GM12878 (cell line): ENCODE measurements at regions not wholly inside any gene's neighbourhood (a gene's known extent, or its start where the extent isn't known, plus 50 kb on each side); places are given as distances from the start of the nearest gene placed in this dataset.

Source experiments
- ATAC-seq: fragments of 200-7000 bp; cut with Tn5 transposase; 3 replicates; pipeline ENCODE4 v1.9.1; 2020; ENCODE audit warnings: mild to moderate bottlenecking, moderate library complexity
- BruUV-seq: library from RNA; stranded (reverse); fragments of 400-500 nt; replicated peaks from 2 replicates; lab custom pipeline; 2021; lab: Mats Ljungman, UMichigan
- CTCF ChIA-PET: fragments of 300-600 bp; sonication (Branson Sonifier 250); formaldehyde crosslinking; extraction: SDS; loops from one replicate; lab custom pipeline; 2021; ENCODE audit warnings: inconsistent platforms; lab: Yijun Ruan, JAX
- POLR2A ChIA-PET: fragments of 350-600 bp; formaldehyde crosslinking; extraction: SDS; loops from one replicate; lab custom pipeline; 2021; ENCODE audit warnings: inconsistent platforms; lab: Charles Lee
- RAD21 ChIA-PET: fragments of 300-600 bp; sonication (Branson Sonifier 250); formaldehyde crosslinking; loops from one replicate; lab custom pipeline; 2023; ENCODE audit warnings: antibody characterized with exemption; ENCODE audit not compliant: unreplicated experiment; lab: Charles Lee
- SMC1A ChIA-PET: fragments of 300-600 bp; sonication (Branson Sonifier 250); formaldehyde crosslinking; loops from one replicate; lab custom pipeline; 2023; ENCODE audit not compliant: unreplicated experiment, uncharacterized antibody; lab: Charles Lee
- DNase-seq: peaks from one replicate; pipeline ENCODE4 v3.0.0-alpha.2; 2011; ENCODE audit warnings: low read depth, low spot score
- FAIRE-seq: peaks from 3 replicates; lab custom pipeline; 2011; peaks lifted over from hg19 to GRCh38; lab: Jason Lieb, UNC
- H2AFZ ChIP-seq: 2 replicates; pipeline ENCODE4 v1.6.0; 2011; ENCODE audit warnings: low read depth, low read length, control low read depth; ENCODE audit not compliant: control insufficient read depth
- H3K27ac ChIP-seq: 2 replicates; pipeline ENCODE4 v1.5.1; 2011; ENCODE audit warnings: control low read depth; ENCODE audit not compliant: control insufficient read depth, insufficient read depth
- H3K27me3 ChIP-seq, 2 experiments: replicated peaks in 1 of 2; 2 replicates each; pipeline versions ENCODE4 v1.6.0 to v1.6.1; 2011; ENCODE audit warnings: low read length in 1 of 2; ENCODE audit not compliant: control insufficient read depth in 2 of 2, insufficient read depth in 2 of 2
- H3K36me3 ChIP-seq, 2 experiments: 2 replicates each; pipeline ENCODE4 v1.5.1; 2011; ENCODE audit warnings: low read length in 1 of 2; ENCODE audit not compliant: control insufficient read depth in 2 of 2, insufficient read depth in 2 of 2
- H3K4me1 ChIP-seq: 2 replicates; pipeline ENCODE4 v1.6.1; 2011; ENCODE audit warnings: mild to moderate bottlenecking, low read length, moderate library complexity, mixed read lengths; ENCODE audit not compliant: control insufficient read depth, insufficient read depth
- H3K4me2 ChIP-seq: 2 replicates; pipeline ENCODE4 v1.6.0; 2011; ENCODE audit warnings: control low read depth; ENCODE audit not compliant: control insufficient read depth, insufficient read depth
- H3K4me3 ChIP-seq: fragments of 200-600 bp; sonication (generic); 2 replicates; pipeline ENCODE4 v1.5.1; 2016
- H3K79me2 ChIP-seq: 2 replicates; pipeline ENCODE4 v1.6.0; 2011; ENCODE audit warnings: low read length; ENCODE audit not compliant: control insufficient read depth, insufficient read depth
- H3K9ac ChIP-seq: 2 replicates; pipeline ENCODE4 v1.8.0; 2011; ENCODE audit warnings: low read length, control low read depth, mixed read lengths; ENCODE audit not compliant: control insufficient read depth, insufficient read depth
- H3K9me3 ChIP-seq: replicated peaks from 3 replicates; pipeline ENCODE4 v1.5.1; 2011; ENCODE audit warnings: mild to moderate bottlenecking, low read length; ENCODE audit not compliant: control insufficient read depth, insufficient read depth
- H4K20me1 ChIP-seq: 2 replicates; pipeline ENCODE4 v1.6.0; 2011; ENCODE audit not compliant: control insufficient read depth, insufficient read depth
- IKZF1 ChIP-seq: fragments of 450-650 bp; conservative IDR thresholded peaks from 2 replicates; pipeline ENCODE4 v1.6.1; 2017; ENCODE audit warnings: antibody characterized with exemption, mild to moderate bottlenecking
- LARP7 ChIP-seq: fragments of 450-650 bp; IDR thresholded peaks from 2 replicates; pipeline ENCODE4 v1.6.1; 2017; ENCODE audit warnings: mild to moderate bottlenecking
- POLR2A ChIP-seq: IDR thresholded peaks from 2 replicates; pipeline ENCODE4 v1.6.1; 2011; ENCODE audit warnings: low read depth, mild to moderate bottlenecking, low read length
- SMARCA5 ChIP-seq: fragments of 450-650 bp; IDR thresholded peaks from 2 replicates; pipeline ENCODE4 v1.6.1; 2017; ENCODE audit warnings: mild to moderate bottlenecking
- TBL1XR1 ChIP-seq: IDR thresholded peaks from 2 replicates; pipeline ENCODE4 v1.6.1; 2012; ENCODE audit warnings: low read depth, low read length, improper control_type of control experiment
- WGBS: methylation state at CpG from one replicate; pipeline ENCODE4 v1.1.6; 2016; ENCODE audit warnings: low lambda C conversion rate; ENCODE audit not compliant: insufficient replicate concordance, insufficient coverage; ENCODE audit errors: missing lambda C conversion rate; 5-methylcytosine and 5-hydroxymethylcytosine counted together
- in situ Hi-C: fragments of 300-500 bp; cut with MboI; formaldehyde crosslinking; loops from 9 replicates; pipeline ENCODE4 v1.14.3; 2018; ENCODE audit warnings: mixed read lengths
- intact Hi-C: fragments of 100-400 bp; cut with micrococcal nuclease; formaldehyde crosslinking; loops from one replicate; pipeline ENCODE4 v1.14.2; 2022; ENCODE audit not compliant: unreplicated experiment
- TF ChIP-seq, protein P1 (sequence below): fragments of 450-650 bp; IDR thresholded peaks from 2 replicates; pipeline ENCODE4 v1.6.1; 2018; ENCODE audit warnings: mild to moderate bottlenecking, low read depth, moderate library complexity; ENCODE audit not compliant: partially characterized antibody
- TF ChIP-seq, protein P2 (sequence below), 3 experiments: IDR thresholded peaks in 2 of 3; conservative IDR thresholded peaks in 1 of 3; 2 replicates each; pipeline ENCODE4 v1.5.1; 2011; ENCODE audit warnings: low read depth in 3 of 3, low read length in 3 of 3, mild to moderate bottlenecking in 3 of 3, control low read depth in 2 of 3, moderate library complexity in 2 of 3, inconsistent platforms in 1 of 3, mixed read lengths in 1 of 3; ENCODE audit not compliant: control insufficient read depth in 2 of 3, insufficient read depth in 1 of 3; ENCODE audit errors: extremely low read depth in 1 of 3

DNA sequence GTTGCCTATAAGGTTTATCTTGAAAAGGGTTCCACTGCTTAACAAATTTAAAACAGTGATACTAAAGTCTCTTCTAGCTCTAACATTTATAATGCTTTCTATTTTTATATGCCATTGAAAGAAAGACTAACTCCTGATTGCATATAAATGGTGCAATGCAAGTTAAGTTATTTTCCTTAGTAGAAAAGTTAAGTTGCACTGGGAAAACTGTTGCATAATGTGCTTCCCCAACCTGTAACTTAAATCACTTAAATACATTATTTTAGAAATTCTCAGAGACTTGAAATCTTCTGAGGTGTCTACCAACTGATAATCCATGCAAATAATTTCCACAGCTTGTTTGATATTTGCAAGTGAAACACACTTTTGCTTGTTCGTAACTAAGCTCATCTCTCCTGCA is 175.0 kb upstream of the HMCN1 start:
- FAIRE-seq (no peak), ATAC-seq (no peak), DNase-seq (no peak)
- SMC1A ChIA-PET = interaction anchor here (0.9 to 2.1 kb wide), 6 partner anchors 10 to 245 kb away, joined by 3 to 6 read pairs (median 3); no protein-coding TSS in a partner anchor
- intact Hi-C loops (no loop called here), in situ Hi-C loops (no loop called here)
- Histone ChIP-seq H3K4me2 (no peak overlapping the region), H3K9ac (no peak overlapping the region), H3K27me3 (no peaks in the 10 kb centered on the region), H3K9me3 (no peaks in the 10 kb centered on the region), H4K20me1 (no peaks in the 10 kb centered on the region), H3K4me3 (no peak overlapping the region), H3K27ac (no peak overlapping the region), H3K79me2 (no peaks in the 10 kb centered on the region), H3K4me1 (peaks cover 7% of the 10 kb centered on the region), H2AFZ (no peak overlapping the region), H3K36me3 (no peaks in the 10 kb centered on the region)
- BruUV-seq = no TSS peak
- WGBS = 88% methylated on average over 1 of the region's 1 CpG
- TF ChIP-seq POLR2A = no peak
- no peak for TF ChIP-seq IKZF1
- POLR2A ChIA-PET = no interaction called here
- CTCF ChIA-PET = interaction anchor here (0.9 to 2.2 kb wide), 7 partner anchors 15 to 521 kb away, joined by 3 to 10 read pairs (median 4); no protein-coding TSS in a partner anchor
- RAD21 ChIA-PET = interaction anchor here (1.2 to 2.3 kb wide), 4 partner anchors 8 to 319 kb away, joined by 3 to 13 read pairs (median 3); no protein-coding TSS in a partner anchor

DNA sequence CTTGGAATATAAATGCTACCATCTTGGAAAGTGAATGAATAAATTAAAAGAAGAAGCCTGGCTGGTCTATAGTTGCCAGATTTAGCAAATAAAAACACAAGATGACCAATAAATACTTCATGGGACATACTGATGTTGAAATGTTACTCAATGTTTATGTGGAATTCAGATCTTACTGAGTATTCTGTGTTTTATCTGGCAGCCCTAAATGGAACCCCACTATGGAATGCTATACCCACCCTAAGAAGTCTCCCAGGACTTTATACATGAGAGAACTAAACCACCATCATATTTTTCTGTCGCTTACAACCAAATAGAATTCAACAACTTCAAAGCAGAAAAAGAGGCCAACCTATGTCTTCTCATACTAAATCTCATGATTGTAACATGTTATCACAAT is 177.6 kb upstream of the HMCN1 start:
- ChIA-PET POLR2A (no interaction called here), CTCF (interaction anchor here (0.5 to 0.6 kb wide), 2 partner anchors 34 to 846 kb away, joined by 3 read pairs; no protein-coding TSS in a partner anchor), RAD21 (no interaction called here), SMC1A (no interaction called here)
- FAIRE-seq (no peak), ATAC-seq (no peak), DNase-seq (no peak)
- Histone ChIP-seq H3K27me3 (no peaks in the 10 kb centered on the region), H3K4me2 (no peak overlapping the region), H3K27ac (no peak overlapping the region), H3K4me1 (peaks cover 7% of the 10 kb centered on the region), H2AFZ (no peak overlapping the region), H3K9ac (no peak overlapping the region), H3K4me3 (no peak overlapping the region), H3K79me2 (no peaks in the 10 kb centered on the region), H4K20me1 (no peaks in the 10 kb centered on the region), H3K9me3 (no peaks in the 10 kb centered on the region), H3K36me3 (no peaks in the 10 kb centered on the region)
- in situ Hi-C loops (no loop called here), intact Hi-C loops (no loop called here)
- BruUV-seq = no TSS peak
- TF ChIP-seq TBL1XR1 (no peak), SMARCA5 (no peak), LARP7 (no peak)
- TF ChIP-seq, protein P1, sequence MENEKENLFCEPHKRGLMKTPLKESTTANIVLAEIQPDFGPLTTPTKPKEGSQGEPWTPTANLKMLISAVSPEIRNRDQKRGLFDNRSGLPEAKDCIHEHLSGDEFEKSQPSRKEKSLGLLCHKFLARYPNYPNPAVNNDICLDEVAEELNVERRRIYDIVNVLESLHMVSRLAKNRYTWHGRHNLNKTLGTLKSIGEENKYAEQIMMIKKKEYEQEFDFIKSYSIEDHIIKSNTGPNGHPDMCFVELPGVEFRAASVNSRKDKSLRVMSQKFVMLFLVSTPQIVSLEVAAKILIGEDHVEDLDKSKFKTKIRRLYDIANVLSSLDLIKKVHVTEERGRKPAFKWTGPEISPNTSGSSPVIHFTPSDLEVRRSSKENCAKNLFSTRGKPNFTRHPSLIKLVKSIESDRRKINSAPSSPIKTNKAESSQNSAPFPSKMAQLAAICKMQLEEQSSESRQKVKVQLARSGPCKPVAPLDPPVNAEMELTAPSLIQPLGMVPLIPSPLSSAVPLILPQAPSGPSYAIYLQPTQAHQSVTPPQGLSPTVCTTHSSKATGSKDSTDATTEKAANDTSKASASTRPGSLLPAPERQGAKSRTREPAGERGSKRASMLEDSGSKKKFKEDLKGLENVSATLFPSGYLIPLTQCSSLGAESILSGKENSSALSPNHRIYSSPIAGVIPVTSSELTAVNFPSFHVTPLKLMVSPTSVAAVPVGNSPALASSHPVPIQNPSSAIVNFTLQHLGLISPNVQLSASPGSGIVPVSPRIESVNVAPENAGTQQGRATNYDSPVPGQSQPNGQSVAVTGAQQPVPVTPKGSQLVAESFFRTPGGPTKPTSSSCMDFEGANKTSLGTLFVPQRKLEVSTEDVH = no peak
- TF ChIP-seq, protein P2, sequence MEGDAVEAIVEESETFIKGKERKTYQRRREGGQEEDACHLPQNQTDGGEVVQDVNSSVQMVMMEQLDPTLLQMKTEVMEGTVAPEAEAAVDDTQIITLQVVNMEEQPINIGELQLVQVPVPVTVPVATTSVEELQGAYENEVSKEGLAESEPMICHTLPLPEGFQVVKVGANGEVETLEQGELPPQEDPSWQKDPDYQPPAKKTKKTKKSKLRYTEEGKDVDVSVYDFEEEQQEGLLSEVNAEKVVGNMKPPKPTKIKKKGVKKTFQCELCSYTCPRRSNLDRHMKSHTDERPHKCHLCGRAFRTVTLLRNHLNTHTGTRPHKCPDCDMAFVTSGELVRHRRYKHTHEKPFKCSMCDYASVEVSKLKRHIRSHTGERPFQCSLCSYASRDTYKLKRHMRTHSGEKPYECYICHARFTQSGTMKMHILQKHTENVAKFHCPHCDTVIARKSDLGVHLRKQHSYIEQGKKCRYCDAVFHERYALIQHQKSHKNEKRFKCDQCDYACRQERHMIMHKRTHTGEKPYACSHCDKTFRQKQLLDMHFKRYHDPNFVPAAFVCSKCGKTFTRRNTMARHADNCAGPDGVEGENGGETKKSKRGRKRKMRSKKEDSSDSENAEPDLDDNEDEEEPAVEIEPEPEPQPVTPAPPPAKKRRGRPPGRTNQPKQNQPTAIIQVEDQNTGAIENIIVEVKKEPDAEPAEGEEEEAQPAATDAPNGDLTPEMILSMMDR (IDR thresholded peaks at IDR 0.05 in 2 of 3, conservative IDR thresholded peaks at IDR 0.05 in 1 of 3; ENCODE audit: control insufficient read depth in 2 of 3, extremely low read depth in 1 of 3, insufficient read depth in 1 of 3, low read depth in 3 of 3, low read length in 3 of 3) = no peak
- WGBS = 0% methylated on average over 1 of the region's 1 CpG
